GM19467 (cell line): ENCODE measurements at regions not wholly inside any gene's neighbourhood (a gene's known extent, or its start where the extent isn't known, plus 50 kb on each side); places are given as distances from the start of the nearest gene placed in this dataset.

Experiments used
- ATAC-seq: cut with Tn5 transposase; IDR thresholded peaks from one replicate; pipeline ENCODE4 v1.9.1; 2021; ENCODE audit warnings: mild to moderate bottlenecking, moderate library complexity; ENCODE audit not compliant: unreplicated experiment

GRCh38 chr20:22004946-22005345, 299.5 kb downstream of the PAX1 start:
- ATAC-seq, result no peak

GRCh38 chr20:22003680-22004079, 298.2 kb downstream of the PAX1 start:
- ATAC-seq, result no peak

GRCh38 chr20:22001886-22002285, 296.4 kb downstream of the PAX1 start:
- ATAC-seq, result no peak

GRCh38 chr20:21995461-21995860, 290.0 kb downstream of the PAX1 start:
- ATAC-seq, result no peak

- ATAC-seq, result no peak
These were observed 288.7 kb downstream of the PAX1 start for GRCh38 chr20:21994203-21994602.

- ATAC-seq, result no peak
These were observed 277.1 kb downstream of the PAX1 start for GRCh38 chr20:21982559-21982958.

- no peak for ATAC-seq
These were observed 276.3 kb downstream of the PAX1 start for GRCh38 chr20:21981597-21982344.

- ATAC-seq, result no peak
These were observed 275.7 kb downstream of the PAX1 start for GRCh38 chr20:21981179-21981578.

GRCh38 chr20:21971436-21971835, 266.0 kb downstream of the PAX1 start:
- ATAC-seq, result no peak

GRCh38 chr20:21968486-21968885, 263.0 kb downstream of the PAX1 start:
- no peak for ATAC-seq

- no peak for ATAC-seq
These were observed 262.0 kb downstream of the PAX1 start for GRCh38 chr20:21967481-21967880.

- no peak for ATAC-seq
These were observed 251.1 kb downstream of the PAX1 start for GRCh38 chr20:21956591-21956990.

GRCh38 chr20:21947406-21947805, 241.9 kb downstream of the PAX1 start:
- ATAC-seq, result no peak

GRCh38 chr20:21944227-21944626, 238.8 kb downstream of the PAX1 start:
- no peak for ATAC-seq

- ATAC-seq, result no peak
These were observed 236.7 kb downstream of the PAX1 start for GRCh38 chr20:21941941-21942805.

GRCh38 chr20:21936720-21937380, 231.4 kb downstream of the PAX1 start:
- ATAC-seq, result no peak

GRCh38 chr20:21936261-21936660, 230.8 kb downstream of the PAX1 start:
- ATAC-seq, result no peak

- no peak for ATAC-seq
These were observed 228.1 kb downstream of the PAX1 start for GRCh38 chr20:21933526-21933925.

- no peak for ATAC-seq
These were observed 215.8 kb downstream of the PAX1 start for GRCh38 chr20:21921251-21921650.

GRCh38 chr20:21920211-21920610, 214.7 kb downstream of the PAX1 start:
- ATAC-seq, result no peak

- no peak for ATAC-seq
These were observed 212.9 kb downstream of the PAX1 start for GRCh38 chr20:21918398-21918797.

GRCh38 chr20:21902391-21902790, 196.9 kb downstream of the PAX1 start:
- no peak for ATAC-seq
